Aorta (tissue), 5 donors: ENCODE measurements at regions not wholly inside any gene's neighbourhood (a gene's known extent, or its start where the extent isn't known, plus 50 kb on each side); places are given as distances from the start of the nearest gene placed in this dataset.

Source experiments
- ATAC-seq: fragments of 200-7000 bp; cut with Tn5 transposase; one replicate; pipeline ENCODE4 v1.9.1; 2022; ENCODE audit warnings: moderate library complexity; ENCODE audit not compliant: low FRiP score
- DNase-seq, 2 donors: peaks; one replicate each; pipeline ENCODE4 v3.0.0-alpha.2; 2020
- H3K27ac ChIP-seq, 2 donors: one replicate each; pipeline ENCODE4 v1.5.1; 2013; ENCODE audit warnings: low read length in 2 of 2, mild to moderate bottlenecking in 2 of 2, moderate library complexity in 2 of 2, control low read depth in 1 of 2, inconsistent platforms in 1 of 2, low read depth in 1 of 2
- H3K27me3 ChIP-seq, 2 donors: one replicate each; pipeline ENCODE4 v1.6.1; 2013; ENCODE audit warnings: control low read depth in 1 of 2, low read length in 1 of 2, mild to moderate bottlenecking in 1 of 2, moderate library complexity in 1 of 2; ENCODE audit not compliant: insufficient read depth in 2 of 2, control insufficient read depth in 1 of 2
- H3K36me3 ChIP-seq, 2 donors: one replicate each; pipeline ENCODE4 v1.6.1; 2013; ENCODE audit warnings: control low read depth in 1 of 2, low read length in 1 of 2, mild to moderate bottlenecking in 1 of 2; ENCODE audit not compliant: insufficient read depth in 2 of 2, control insufficient read depth in 1 of 2
- H3K4me1 ChIP-seq, 2 donors: one replicate each; pipeline ENCODE4 v1.6.1; 2013; ENCODE audit warnings: low read length in 2 of 2, control low read depth in 1 of 2, mild to moderate bottlenecking in 1 of 2, moderate library complexity in 1 of 2; ENCODE audit not compliant: insufficient read depth in 2 of 2, control insufficient read depth in 1 of 2
- H3K4me3 ChIP-seq, 2 donors: one replicate each; pipeline ENCODE4 v1.5.1; 2013; ENCODE audit warnings: low read length in 2 of 2, control low read depth in 1 of 2, mild to moderate bottlenecking in 1 of 2
- H3K9me3 ChIP-seq: one replicate; pipeline ENCODE4 v1.6.1; 2013; ENCODE audit warnings: mild to moderate bottlenecking, low read length; ENCODE audit not compliant: control insufficient read depth
- WGBS, 2 donors: extraction: QIAGEN DNeasy Blood & Tissue Kit; methylation state at CpG; one replicate each; pipeline ENCODE4 v1.1.7; 2013; 5-methylcytosine and 5-hydroxymethylcytosine counted together
- intact Hi-C, 2 donors: fragments of 100-400 bp; cut with DNase I; formaldehyde crosslinking; loops; one replicate each; pipeline versions ENCODE4 v1.14.2 to v1.15.0; 2022
- donor health status: healthy with polysubstance abuse.
- donor health status: Bipolar disorder and iron deficiency.
- donor health status: DM: no; HTN: no; CAD: no.
- donor health status: DM: no; HTN: no; CAD: no.
- donor health status: DM: yes; HTN: yes; CAD: no.

DNA sequence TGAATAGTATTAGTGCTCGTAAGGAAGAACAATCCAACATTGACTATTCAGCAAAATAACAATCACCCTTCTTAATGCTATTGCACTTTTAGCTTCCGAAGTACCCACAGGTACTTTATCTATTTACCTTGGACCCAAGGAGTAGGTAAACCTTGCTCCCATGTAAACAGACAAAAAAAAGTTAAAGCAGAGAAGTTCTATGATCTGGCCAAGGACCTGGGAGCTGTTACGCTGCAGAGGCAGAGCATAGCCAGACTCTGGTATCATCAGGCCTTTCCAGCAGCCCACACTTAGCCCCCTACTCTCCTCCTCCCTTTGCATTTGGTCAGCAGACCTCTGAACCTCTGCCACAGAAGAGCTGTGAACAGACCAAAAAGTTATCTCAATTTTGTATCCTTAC lies 130.3 kb upstream of the TPM1 start:
- H3K27me3 ChIP-seq: peaks cover 0 to 2% of the 10 kb centered on the region in 2 donors
- ATAC-seq: no peak
- H3K9me3 ChIP-seq: no peaks in the 10 kb centered on the region
- no peaks in the 10 kb centered on the region for H3K4me1 ChIP-seq
- 91 to 93% methylated on average over 3 of the region's 3 CpGs for WGBS, 2 donors
- DNase-seq: no peak
- no peaks in the 10 kb centered on the region for H3K36me3 ChIP-seq
- no peak overlapping the region for H3K4me3 ChIP-seq
- intact Hi-C loops: no loop called here
- no peak overlapping the region for H3K27ac ChIP-seq

DNA sequence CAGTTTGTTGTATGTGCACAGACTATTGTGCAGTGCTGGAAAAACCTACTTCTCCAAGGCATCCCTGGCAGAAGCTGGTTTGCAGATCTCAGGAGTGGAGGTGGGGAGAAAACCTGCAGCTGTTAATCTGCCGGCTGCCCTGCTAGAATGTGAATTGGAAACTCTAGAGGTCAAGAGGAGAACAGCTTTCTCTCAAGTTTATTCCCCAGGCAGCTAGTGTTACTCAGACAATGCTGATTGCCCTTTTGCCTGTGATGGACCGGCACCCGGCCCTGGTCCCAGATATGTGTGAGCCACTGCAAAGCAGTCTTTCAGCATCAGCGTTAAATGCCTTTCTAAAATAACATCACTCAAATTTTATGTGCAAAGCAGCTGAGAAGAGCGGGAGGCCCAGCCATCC lies 129.7 kb upstream of the TPM1 start:
- ATAC-seq: no peak
- Histone ChIP-seq H3K9me3 (no peaks in the 10 kb centered on the region), H3K27ac (no peak overlapping the region), H3K4me3 (no peak overlapping the region), H3K4me1 (no peaks in the 10 kb centered on the region), H3K27me3 (peaks cover 0 to 2% of the 10 kb centered on the region in 2 donors), H3K36me3 (no peaks in the 10 kb centered on the region)
- no peak for DNase-seq
- intact Hi-C loops: no loop called here
- 59 to 66% methylated on average over 5 of the region's 5 CpGs for WGBS, 2 donors

DNA sequence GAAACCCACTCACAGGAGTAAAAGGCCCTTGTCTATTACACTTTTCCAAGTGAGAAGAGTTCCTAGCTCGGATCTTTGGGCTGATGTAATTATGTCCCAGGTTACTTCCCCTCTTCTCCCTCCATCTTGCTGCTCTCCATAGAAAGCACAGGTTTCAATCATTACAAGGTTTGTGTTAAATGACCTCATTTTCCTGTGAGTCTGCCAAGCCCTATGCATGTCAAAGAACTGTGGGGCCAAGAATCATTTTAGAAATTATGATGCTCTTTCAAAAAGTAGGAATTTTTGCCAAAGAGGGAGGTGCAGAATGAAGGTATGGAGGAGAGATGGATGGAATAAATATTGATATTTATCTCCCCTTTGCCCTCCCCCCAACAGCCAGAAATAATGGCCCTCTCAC lies 129.3 kb upstream of the TPM1 start:
- no peak overlapping the region for H3K4me3 ChIP-seq
- intact Hi-C loops: no loop called here
- no peak for ATAC-seq
- H3K36me3 ChIP-seq: no peaks in the 10 kb centered on the region
- H3K9me3 ChIP-seq: no peaks in the 10 kb centered on the region
- DNase-seq: no peak
- H3K4me1 ChIP-seq: no peaks in the 10 kb centered on the region
- H3K27ac ChIP-seq: no peak overlapping the region
- peaks cover 0 to 2% of the 10 kb centered on the region in 2 donors for H3K27me3 ChIP-seq
- WGBS, 2 donors: 51 to 60% methylated on average over 1 of the region's 1 CpG

DNA sequence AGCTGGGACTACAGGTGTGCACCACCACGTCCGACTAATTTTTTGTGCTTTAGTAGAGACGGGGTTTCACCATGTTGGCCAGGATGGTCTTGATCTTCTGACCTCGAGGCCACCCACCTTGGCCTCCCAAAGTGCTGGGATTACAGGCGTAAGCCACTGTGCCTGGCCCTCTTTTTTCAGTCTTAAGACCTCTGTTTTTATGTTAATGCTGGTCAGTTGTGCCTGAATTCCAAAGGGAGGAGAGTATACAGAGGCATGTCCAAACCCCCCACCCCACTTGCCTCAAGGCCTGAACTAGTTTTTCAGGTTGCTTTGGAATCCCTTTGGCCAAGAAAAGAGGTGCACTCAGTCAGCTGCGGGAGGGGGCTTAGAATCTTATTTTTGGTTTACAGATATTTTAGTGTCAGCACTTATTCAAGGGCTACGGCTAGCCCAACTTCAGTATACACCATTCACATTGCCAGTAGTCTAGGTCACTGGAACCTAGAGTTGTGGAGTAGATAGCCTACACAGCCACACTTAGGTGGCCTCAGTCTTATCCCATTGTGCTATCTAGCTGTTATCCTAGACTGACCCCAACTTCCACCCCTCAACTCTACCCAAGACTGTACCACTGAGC lies 128.0 kb upstream of the TPM1 start:
- intact Hi-C loops: no loop called here
- peaks cover 0 to 2% of the 10 kb centered on the region in 2 donors for H3K27me3 ChIP-seq
- DNase-seq: no peak
- no peaks in the 10 kb centered on the region for H3K9me3 ChIP-seq
- H3K36me3 ChIP-seq: no peaks in the 10 kb centered on the region
- H3K4me1 ChIP-seq: no peaks in the 10 kb centered on the region
- 89 to 95% methylated on average over 7 of the region's 7 CpGs for WGBS, 2 donors
- H3K4me3 ChIP-seq: no peak overlapping the region
- no peak overlapping the region for H3K27ac ChIP-seq
- ATAC-seq: no peak

DNA sequence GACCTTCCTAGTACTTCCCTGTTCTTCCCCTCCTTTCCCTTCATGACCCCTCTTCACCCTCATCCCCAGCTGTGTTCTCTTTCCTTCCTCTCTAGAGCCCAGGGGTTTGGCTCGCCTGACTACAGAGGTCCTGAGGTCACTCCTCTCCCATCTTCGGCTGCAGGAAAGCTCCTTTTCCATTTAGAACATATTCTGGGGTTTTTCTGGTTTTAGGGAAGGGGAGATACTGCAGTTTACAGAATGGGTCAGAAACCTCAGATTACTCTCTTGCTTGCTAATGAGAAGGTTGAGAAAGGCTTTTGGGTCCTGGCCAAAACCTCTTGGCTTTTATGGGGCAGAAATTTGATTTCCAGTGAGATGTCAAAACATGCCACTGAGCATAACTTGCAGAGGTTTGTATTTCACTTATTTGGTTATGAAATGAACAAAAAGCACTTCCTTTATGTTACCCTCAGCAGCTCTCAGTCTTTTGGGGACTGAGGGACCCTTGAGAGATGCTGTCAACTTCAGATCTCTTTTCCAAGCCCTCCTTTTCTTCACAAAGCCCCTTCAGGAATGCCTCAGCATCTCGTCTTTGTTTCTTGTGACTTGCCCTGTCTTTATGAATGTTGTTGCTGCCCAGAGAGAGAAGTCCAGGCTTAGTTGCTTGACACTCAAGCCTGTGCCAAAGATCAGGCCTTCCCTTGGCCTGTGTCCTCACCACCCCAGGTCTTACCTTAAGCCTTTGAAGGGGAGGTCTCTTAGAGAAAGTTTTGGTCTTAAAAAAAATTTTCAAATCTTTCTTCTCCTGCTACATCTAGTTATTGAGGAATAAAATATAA lies 121.7 kb upstream of the TPM1 start:
- WGBS, 2 donors: 46 to 54% methylated on average over 3 of the region's 3 CpGs
- no peak overlapping the region for H3K4me3 ChIP-seq
- peak overlapping the region in 1 of 2 donors; percentile 33 for H3K27ac ChIP-seq
- no peak for DNase-seq
- no peaks in the 10 kb centered on the region for H3K36me3 ChIP-seq
- H3K27me3 ChIP-seq: no peaks in the 10 kb centered on the region
- no peak for ATAC-seq
- intact Hi-C loops: no loop called here
- H3K9me3 ChIP-seq: no peaks in the 10 kb centered on the region
- no peaks in the 10 kb centered on the region for H3K4me1 ChIP-seq

DNA sequence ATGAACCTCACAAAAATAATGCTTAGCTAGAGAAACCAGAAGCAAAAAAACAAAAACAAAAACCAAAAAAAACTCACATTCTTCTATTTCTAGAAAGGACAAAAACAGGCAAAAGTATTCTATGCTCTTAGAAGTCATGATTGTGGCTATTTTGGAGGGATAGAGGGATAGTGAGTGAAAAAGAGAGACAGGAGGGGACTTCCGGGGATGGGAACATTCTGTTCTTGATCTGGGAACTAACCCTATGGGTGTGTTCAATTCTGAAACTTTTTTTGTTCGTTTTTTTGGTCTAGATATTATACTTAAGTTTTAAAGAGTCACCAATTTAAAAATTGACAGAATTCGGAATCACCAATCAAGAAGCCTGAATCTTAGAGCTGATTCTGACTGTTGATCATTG lies 120.0 kb upstream of the TPM1 start:
- no peak for DNase-seq
- H3K9me3 ChIP-seq: no peaks in the 10 kb centered on the region
- no peak overlapping the region for H3K4me3 ChIP-seq
- WGBS, 2 donors: 71 to 90% methylated on average over 3 of the region's 3 CpGs
- no peak for ATAC-seq
- intact Hi-C loops: no loop called here
- H3K27ac ChIP-seq: no peak overlapping the region
- no peaks in the 10 kb centered on the region for H3K36me3 ChIP-seq
- no peaks in the 10 kb centered on the region for H3K27me3 ChIP-seq
- no peaks in the 10 kb centered on the region for H3K4me1 ChIP-seq

DNA sequence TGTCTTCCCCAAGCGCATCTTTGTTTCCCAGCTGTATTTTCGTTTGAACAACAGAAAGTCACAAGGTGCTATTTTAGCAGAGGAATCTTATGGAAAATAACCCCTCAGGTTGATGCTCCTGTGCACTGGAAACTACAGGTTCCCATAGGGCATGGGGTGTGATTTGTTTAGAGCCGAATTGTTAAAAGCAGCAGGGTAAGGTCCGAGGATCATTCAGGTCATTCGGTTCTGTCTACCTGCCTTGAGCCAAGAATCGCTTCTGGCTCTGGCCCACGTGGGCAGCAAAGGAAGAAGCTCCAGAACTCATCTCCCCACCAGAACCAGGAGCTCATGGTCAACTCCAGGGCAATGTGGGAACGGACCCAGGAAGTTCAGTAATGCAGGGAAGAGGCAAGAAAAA lies 116.7 kb upstream of the TPM1 start:
- H3K4me3 ChIP-seq: no peak overlapping the region
- intact Hi-C loops: no loop called here
- no peaks in the 10 kb centered on the region for H3K9me3 ChIP-seq
- no peaks in the 10 kb centered on the region for H3K36me3 ChIP-seq
- no peak for ATAC-seq
- WGBS, 2 donors: 98% methylated on average over 8 of the region's 8 CpGs
- no peak overlapping the region for H3K27ac ChIP-seq
- DNase-seq: no peak
- H3K27me3 ChIP-seq: no peaks in the 10 kb centered on the region
- H3K4me1 ChIP-seq: peaks cover 4 to 10% of the 10 kb centered on the region in 2 donors

DNA sequence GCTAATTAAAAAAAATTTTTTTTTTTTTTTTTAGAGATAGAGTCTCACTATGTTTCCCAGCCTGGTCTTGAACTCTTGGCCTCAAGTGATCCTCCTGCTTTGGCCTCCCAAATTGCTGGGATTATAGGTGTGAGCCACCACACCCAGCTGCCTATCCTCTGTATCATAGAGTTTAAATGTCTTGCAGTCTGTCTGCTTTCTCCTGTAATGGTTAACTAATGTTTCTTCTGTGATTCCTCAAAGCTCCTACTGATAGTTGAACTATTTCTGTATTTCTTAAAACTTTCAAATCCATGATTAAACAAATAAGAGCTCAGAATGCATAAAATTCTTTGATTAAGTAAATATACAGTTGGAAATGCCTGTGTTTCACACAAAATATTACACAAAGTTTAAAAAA lies 115.4 kb upstream of the TPM1 start:
- H3K27ac ChIP-seq: no peak overlapping the region
- H3K9me3 ChIP-seq: no peaks in the 10 kb centered on the region
- H3K4me1 ChIP-seq: peaks cover 4 to 10% of the 10 kb centered on the region in 2 donors
- H3K27me3 ChIP-seq: no peaks in the 10 kb centered on the region
- DNase-seq (no peak), ATAC-seq (no peak)
- no peaks in the 10 kb centered on the region for H3K36me3 ChIP-seq
- intact Hi-C loops: no loop called here
- no peak overlapping the region for H3K4me3 ChIP-seq

DNA sequence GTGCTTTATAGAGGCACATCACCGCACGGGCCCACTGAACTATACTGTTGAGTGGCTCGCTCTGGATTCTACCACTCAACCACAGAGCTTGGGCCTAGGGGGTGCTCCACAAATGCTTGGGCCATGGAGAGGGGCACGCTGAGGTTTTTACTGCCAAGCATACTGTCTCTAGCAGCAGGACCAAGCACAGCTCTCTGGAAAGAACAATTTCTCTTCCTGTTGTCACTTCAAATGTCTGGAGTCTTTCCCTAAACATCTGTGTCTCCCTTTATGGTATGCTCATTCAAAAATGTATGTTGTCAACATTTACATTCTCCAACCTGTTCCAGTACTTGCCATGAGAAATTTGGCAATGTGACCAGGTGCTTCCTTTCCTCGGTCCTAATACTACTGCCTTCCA lies 114.7 kb upstream of the TPM1 start:
- peaks cover 4 to 10% of the 10 kb centered on the region in 2 donors for H3K4me1 ChIP-seq
- H3K27me3 ChIP-seq: no peaks in the 10 kb centered on the region
- no peak overlapping the region for H3K27ac ChIP-seq
- no peak for ATAC-seq
- DNase-seq: no peak
- intact Hi-C loops: loop anchor here in 1 of 2 donors (2.0 kb wide), 2 partner anchors 31 to 117 kb away; no protein-coding TSS in a partner anchor
- no peaks in the 10 kb centered on the region for H3K9me3 ChIP-seq
- no peak overlapping the region for H3K4me3 ChIP-seq
- no peaks in the 10 kb centered on the region for H3K36me3 ChIP-seq
- 83 to 88% methylated on average over 5 of the region's 5 CpGs for WGBS, 2 donors
